Skin epidermis (tissue), 12 donors: ENCODE measurements at regions not wholly inside any gene's neighbourhood (a gene's known extent, or its start where the extent isn't known, plus 50 kb on each side); places are given as distances from the start of the nearest gene placed in this dataset.

ENCODE experiments used
- H3K27ac ChIP-seq, 21 experiments: fragments of 200-600 bp; sonication (generic) in 11 of 21; one replicate each; pipeline ENCODE4 v1.5.0; 2020; ENCODE audit warnings: mild to moderate bottlenecking in 3 of 21, inconsistent platforms in 2 of 21, moderate library complexity in 2 of 21
- H3K4me3 ChIP-seq, 7 experiments: fragments of 200-600 bp; sonication (generic) in 2 of 7; one replicate each; pipeline ENCODE4 v1.5.0; 2020; ENCODE audit warnings: inconsistent platforms in 2 of 7, mild to moderate bottlenecking in 2 of 7, moderate library complexity in 1 of 7

DNA sequence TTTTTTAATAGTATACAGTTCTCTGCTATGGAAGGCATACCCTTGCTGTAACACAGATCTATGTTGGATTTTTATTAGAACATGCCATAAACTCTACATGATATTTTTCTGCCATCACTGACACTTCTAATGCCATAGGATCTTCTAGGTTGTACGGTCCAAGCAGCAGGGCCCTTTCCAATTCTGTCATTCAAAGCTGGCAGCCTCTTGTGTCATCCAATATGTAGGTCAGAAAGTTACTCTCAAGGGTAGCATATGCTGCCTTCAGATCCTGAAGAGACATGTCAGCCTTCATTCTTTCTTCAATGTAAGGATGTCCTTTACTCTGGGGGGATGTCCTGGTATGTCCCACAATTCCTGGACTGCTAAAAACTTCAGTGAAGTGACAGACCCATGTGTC, 629.2 kb upstream of the USP24 start:
- Histone ChIP-seq H3K27ac (no peak overlapping the region), H3K4me3 (no peak overlapping the region)

DNA sequence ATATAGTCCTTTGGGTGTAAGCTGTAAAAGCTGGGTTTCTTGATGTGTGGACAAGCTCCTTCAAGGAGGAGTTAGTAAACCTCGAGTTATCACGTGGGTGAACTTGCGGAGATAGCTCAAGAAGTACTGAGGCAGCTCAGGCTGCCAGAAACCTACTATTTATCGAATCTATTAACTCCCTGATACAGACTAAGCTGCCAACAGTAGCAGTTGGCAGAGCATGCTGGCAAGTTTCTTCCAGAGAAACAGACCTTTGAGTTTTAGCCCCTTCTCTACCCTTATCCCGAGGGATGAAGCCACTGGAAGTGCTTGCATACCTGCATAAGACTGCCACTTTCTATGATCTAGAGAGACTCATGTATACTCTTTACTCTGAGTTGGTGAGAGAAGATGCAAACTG, 624.5 kb upstream of the USP24 start:
- H3K27ac ChIP-seq: no peak overlapping the region

DNA sequence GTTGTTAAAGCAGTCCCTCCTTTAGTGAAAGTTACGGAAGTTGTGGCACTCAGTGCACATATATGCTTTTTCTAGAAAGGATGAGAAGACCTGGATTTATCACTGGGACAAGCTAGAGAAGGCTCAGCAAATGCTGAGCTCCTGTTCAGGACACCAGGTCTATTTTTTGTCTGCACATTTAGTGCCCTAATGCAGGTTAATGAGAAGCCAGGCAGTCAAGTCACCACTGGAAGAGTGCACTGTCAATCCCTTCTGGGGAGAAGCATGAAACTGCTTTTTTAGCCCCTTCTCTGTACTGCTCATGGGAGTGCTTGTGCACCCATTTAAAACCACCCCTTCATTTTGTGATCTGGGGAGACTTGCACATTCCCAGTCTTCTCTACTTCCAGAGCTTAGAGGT, 624.1 kb upstream of the USP24 start:
- Histone ChIP-seq H3K27ac (no peak overlapping the region), H3K4me3 (no peak overlapping the region)

More for the DNA sequence above, 624.5 kb upstream of the USP24 start:
- H3K4me3 ChIP-seq: no peak overlapping the region

DNA sequence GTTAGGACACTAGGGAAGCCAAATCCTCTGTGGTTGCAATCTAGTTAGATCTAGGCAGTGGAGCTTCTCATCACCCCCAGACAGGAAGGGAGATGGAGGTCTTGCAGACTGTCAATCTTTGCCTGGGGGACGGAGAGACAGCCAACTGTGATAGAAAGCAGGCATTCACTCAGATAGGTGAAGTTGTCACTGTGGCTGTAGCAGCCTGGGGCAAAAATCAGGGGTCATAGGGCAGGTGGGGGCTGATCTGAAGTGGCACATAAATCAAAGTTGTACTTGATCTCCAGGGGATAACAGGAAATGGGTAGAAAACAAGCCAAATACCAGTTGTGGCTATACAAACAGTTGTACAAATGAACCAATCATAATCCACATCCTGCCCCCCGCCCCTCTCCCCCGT, 620.9 kb upstream of the USP24 start:
- Histone ChIP-seq H3K4me3 (no peak overlapping the region), H3K27ac (no peak overlapping the region)

DNA sequence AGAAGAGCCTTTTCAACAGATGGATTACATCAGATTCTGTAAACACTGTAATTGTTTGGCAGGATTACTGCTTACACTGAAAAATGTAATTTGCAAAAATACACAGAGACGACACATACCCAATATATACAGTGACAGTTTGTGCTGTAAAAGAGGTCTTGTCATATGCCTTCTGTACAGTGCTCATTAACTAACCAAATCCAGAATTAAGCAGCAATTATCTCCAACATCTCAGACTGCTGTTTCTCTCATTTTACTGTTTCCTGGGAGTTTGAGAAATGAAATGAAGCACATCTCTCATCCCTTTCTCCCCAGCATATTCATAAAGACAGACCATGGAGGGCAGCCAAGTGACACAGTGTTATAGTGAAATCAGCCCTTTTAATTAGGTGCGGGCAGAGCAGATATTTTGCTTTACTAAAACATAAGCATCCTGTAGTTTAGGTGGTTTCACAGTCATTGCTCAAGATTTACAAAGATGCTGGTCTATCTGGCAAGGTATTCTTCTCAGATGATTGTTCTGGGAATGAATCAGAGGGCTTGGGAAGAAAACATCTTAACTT, 618.4 kb upstream of the USP24 start:
- peak overlapping the region in 2 of 21 experiments; percentile 28 to 38 for H3K27ac ChIP-seq
- H3K4me3 ChIP-seq: no peak overlapping the region

DNA sequence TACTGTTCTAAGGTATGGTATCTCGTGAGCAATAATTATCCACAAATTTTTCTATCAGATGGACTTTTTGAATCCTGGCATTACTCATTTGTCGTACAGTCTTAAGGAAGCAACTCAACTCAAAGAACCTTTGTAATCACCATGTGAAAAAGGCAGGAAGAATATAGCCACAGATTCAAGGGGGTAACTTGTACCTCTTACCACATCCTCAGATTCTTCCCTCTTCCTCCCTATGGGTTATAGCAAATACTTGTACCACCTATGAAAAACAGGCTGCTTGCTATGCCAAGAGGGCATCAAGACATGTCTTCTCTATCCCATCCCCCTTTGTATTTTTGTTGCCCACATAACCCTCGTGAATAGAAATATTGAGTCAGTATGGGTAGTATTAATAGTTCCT, 616.6 kb upstream of the USP24 start:
- Histone ChIP-seq H3K4me3 (no peak overlapping the region), H3K27ac (no peak overlapping the region)

DNA sequence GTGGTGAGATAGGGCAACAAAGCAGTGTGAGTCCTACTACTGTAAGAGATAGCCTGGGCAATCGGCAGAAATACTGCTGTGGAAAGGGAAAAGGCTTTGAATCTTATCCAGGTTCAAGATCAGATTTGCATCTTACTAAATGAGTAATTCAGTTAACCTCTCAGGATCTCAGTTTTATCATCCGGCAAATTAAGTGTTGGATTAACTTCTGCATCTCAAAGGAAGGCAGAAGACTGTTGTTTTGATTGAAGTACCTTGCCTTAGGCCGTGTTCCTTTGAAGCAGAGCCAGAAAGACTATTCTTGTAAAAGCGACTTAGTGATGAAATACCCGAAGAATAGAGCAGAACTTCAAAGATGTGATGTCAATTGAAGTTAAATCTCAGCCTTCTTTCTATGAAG, 612.9 kb upstream of the USP24 start:
- peak overlapping the region in 1 of 21 experiments; percentile 10 for H3K27ac ChIP-seq
- no peak overlapping the region for H3K4me3 ChIP-seq

DNA sequence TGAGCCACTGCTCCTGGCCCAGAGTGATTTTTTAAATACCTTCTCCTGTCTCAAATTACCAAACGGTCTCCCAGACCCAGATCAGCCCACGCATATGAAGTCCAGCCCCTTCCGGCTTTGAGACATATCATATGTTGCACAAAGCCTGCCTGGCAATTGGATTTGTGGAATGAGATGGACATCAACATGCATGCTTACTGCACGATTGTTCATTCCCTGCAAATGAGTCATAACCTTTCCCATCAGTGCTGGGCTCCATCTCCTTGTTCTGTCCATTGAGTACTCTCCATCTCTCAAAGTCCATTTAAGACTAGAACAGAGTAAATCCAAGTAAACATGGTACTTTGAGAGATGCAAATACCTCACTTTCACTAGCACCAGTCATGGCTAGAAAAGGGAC, 612.2 kb upstream of the USP24 start:
- H3K27ac ChIP-seq: no peak overlapping the region
- no peak overlapping the region for H3K4me3 ChIP-seq

DNA sequence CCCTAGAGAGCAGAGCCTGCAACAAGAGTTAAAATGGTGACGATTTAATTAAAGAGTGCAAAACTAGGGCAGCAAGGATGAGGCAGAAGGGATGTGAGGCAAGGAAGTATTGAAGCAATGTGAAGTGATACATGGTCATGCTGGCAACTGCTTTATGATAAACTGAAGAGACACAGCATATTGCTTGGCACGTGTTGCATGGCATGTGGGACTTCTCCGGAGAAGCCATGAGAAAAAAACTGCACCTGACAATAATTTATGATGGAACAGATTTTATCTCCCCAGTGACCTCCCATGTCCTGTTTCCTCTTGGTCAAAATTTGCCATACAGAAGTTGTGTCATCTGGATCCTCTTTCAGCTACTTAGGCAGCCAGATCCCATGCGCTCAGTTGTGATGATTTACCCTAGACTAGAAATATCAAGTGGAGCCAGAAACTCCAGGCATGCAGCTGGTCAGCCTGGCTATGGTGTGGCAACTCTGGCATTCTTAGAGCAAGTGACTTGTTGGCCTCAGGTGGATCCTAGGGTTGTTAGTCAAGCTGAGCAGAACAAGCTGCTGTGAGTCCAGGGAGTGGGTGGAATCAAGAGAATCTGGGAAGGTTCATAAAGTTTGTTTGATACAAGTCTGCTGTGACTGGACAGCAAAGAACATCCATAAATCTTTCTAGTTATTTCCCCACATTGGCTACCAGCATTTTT, 611.4 kb upstream of the USP24 start:
- H3K4me3 ChIP-seq: no peak overlapping the region
- no peak overlapping the region for H3K27ac ChIP-seq

DNA sequence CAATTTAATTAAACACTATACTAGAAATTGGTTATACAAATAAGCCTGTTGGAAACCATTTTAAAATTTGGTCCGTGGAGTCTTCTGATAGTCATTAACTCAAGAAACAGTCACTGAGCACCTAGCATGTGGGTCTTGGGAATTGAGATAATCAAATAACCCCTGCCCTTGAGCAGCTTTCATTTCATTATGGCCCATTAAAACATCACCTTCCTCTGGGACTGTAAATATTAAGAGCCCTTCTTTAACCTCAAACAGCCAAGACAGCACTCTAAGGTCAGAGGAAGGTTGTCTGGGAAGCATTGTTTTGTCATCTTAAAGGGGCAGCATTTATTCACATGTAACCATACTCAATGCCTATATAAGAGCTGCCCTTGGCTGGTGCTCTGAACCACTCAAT, 610.3 kb upstream of the USP24 start:
- H3K4me3 ChIP-seq: no peak overlapping the region
- no peak overlapping the region for H3K27ac ChIP-seq

DNA sequence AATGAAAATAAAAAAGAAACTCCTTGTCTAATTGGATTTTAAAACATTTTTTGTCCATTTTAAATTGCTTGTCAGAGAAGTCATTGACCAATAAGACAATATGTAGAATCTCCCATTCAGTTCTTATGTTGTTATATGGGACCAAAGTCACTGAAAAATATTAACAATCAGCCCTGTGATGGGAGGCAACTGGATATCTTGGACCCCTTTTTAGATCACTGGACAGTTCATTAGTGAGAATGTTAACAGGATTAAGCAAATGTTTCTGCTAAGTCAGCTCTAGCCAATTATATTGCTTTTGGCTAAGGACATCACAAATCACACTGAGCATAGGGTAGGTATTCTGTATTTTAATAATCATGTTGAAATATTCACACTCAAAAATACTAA, 609.1 kb upstream of the USP24 start:
- no peak overlapping the region for H3K4me3 ChIP-seq

DNA sequence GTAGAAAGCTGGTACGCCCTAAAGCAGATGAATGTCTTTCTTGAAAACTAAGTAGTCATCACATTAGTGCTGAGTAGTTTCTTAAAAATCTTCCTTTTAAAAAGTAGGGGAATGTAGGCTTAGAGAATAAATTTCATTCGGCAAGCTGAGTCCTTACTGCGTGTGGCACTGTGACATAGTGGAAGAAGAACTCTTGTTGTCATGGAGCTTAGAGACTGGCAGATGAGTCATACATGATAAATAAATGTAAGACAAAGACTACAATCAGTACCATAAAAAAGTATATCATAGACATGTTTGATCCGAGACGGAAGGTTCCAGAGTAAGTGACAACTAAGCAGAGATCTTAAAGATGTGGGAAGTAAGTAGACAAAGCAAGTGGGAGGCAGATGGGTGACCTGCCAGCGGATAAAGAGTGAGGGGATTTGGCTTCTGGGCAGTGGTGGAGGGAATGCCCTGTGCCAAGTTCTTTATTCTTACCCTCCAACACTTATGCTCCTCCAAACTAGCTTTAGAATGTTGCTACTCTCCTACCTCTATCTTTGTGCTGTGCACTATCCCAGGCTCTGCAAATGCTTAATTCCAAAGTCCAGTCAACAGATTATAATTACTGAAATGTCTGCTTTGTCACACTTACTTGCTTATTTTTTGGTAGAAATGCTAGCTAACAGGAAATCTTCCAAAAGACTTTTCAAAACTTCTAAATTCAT, 608.5 kb upstream of the USP24 start:
- H3K4me3 ChIP-seq: no peak overlapping the region
- no peak overlapping the region for H3K27ac ChIP-seq

More for the DNA sequence above, 609.1 kb upstream of the USP24 start:
- H3K27ac ChIP-seq: no peak overlapping the region

DNA sequence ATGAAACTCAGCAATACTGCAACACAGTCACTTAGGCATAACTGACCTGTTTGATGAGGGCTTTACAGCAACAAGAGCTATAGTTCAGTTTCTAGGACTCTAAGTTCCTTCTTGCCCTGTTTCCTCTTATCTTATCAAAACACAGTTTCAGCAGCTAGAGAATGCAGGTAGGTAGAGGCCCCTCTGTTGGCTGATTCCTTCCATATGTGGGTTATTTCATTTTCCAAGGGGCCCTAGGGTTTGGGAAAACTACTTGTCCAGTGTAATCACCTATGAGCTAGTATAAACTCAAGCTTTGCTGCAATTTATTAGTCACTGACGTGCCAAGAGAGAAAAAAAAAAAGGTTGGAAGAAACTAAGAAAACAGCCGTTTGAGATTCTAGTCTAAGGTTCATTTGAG, 607.7 kb upstream of the USP24 start:
- Histone ChIP-seq H3K27ac (no peak overlapping the region), H3K4me3 (no peak overlapping the region)

DNA sequence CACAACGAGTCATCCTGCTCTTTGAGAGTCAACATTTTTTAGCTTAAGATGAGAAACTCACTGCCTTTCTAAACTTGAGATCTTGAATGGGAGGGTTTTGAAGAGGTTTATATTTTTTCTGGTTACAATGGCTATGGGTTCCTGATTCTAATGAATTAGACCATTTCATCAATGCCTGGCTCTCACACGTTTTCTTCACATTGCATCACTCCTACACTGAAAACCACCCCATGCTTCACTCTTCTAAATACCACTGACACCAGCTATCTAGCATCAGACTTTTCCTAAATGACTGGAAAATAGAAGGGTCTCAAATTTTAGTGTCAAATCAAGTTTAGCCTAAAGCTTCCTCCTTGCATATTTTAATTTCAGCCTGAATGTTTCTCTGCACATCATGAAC, 606.1 kb upstream of the USP24 start:
- Histone ChIP-seq H3K27ac (no peak overlapping the region), H3K4me3 (no peak overlapping the region)

DNA sequence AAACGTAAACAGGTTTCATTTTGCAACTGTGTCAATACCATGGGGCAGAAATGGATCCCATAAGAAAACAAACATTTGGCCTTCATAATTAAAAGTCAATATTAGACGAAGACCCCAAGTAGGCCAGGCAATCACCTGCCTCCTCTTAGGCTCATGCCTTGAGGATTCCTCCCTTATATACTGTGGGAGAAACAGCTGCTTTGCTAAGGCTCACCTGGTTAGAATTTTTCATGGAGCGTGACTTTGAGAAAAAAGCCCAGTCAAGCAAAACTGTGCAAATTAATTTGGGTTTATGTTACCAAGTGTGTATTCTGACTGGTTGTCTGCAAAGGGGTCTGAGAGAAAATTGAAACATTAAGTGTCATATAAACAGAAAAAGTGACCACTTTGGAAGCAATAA, 605.3 kb upstream of the USP24 start:
- H3K27ac ChIP-seq: no peak overlapping the region
- H3K4me3 ChIP-seq: no peak overlapping the region

DNA sequence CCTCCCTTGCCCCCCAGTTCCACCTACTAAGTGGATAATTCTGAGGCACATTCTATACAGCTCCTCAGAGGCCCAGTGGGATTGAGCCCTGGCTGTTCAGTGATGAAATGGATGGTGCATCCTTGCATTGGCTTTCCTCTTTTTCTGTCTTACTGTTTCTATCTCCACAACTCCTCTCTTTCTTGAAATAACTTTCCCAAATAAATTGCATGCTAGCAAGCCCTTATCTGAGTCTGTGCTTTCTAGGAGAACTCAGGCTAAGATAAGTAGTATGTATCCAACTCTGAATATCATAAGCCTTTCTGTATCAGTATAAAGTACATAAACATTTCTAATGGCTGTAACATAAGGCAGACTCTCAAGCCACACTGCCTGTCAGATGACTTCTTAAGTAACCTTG, 603.8 kb upstream of the USP24 start:
- H3K4me3 ChIP-seq: no peak overlapping the region
- H3K27ac ChIP-seq: no peak overlapping the region

DNA sequence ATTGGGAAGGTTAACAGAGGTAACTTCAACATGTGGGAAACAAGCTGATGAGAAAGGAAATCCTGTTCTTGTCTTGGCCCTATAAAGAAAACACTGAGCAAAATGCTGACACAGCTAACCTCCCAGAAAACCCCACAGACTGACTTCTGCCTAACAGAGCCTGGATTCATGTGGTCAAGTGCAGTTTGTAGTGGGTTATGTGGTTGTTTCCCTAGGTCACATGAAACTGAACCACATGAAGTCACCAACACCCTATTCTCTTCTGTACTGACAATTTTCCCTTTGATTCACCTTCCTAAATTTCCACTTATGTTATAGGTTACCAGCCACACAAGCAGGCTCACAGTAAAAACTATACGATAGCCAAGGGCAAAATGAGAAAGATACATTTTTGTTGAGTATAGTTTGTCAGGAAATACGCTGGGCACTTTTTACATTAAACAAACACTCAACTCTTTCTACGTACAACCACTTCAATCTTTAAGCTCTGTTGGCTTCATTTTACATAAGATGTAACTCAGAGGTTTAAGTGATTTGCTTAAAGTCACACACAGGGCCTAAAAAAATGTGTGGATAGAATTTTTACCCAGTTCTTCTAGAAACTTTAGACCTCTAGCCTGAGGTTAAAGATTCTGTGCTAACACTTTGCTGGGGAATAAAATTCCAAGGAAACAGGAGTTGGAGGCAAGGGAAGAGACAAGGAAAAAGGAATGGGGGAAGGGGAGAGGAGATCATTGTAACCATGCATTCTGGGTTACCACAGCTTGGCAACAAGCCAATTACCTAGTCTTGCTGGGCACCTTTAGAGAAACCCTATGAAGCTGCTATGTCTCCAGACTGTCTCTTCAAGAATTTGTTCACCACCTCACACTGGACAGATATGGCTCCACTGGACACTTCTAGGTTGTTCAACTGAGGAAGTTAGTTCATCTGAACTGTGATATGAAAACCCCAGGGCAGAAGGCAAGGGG, 601.6 kb upstream of the USP24 start:
- H3K4me3 ChIP-seq: no peak overlapping the region
- no peak overlapping the region for H3K27ac ChIP-seq

DNA sequence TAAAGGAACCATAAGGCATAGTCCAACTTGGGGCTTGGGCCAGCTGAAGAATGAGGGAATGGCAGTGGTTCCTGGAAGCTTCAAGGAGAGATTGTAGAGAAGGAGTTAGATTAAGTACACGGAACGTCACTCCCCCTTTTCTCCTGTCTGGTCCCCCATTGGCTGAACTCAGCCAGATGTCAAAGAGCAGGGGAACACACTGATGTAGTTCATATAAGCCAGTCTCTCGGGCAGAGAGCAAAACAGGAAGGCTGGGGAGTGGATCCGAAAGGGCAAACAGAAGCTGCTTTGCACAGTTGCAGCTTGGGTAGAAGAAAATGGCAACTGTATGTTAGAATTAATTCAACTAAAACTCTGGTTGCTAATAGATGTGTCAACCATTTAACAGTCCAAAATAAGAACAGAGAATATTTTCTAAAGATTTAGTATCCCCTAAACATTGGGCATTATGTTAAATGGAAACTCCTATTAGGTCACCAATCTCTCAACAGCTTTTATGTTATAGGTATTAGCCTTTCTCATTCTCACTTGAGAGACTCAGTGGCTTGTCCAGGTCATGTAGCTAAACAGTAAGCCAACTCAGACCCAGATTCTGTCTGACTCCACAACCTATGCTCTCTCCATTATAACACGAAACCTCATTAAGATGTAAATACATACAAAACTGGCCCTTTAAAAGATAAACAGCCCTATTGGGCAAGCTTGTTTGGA, 600.7 kb upstream of the USP24 start:
- no peak overlapping the region for H3K4me3 ChIP-seq
- no peak overlapping the region for H3K27ac ChIP-seq

DNA sequence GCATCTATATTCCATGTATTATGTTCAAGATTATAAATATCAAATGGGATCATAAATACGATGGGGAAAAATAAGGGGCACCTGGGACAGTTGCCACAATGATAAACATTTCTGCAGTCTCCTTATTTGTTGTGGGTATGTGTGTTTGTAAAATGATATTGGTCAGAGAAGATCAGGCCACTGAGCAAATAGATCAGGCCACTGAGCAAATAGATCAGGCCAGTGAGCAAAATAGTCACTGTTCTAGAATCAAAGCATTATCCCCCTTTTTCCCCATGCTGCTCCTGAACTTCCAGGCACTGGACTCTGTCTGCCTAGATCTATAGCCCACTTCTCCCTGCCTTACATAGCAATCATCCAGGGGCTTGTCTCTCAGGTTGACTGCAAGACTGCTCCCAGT, 599.8 kb upstream of the USP24 start:
- no peak overlapping the region for H3K4me3 ChIP-seq
- no peak overlapping the region for H3K27ac ChIP-seq

DNA sequence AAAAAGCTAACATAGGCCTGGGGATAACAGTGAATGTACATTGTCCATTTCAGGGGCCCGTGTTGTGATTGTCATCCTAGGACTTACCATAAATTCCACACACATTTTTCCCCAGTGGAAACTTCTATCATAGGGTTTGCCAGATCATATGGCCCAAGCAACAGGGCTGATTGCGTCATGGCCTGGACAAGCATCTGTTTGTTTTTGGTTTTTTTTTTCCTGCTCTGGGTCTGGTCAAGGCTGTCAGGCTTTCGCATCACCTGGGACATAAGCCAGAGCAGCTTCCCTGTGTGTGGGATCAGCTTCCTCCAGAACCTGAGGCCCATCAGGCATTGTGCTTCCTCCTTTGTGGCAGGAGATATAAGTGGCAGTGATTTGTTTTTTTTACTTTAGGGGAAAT, 598.5 kb upstream of the USP24 start:
- Histone ChIP-seq H3K27ac (peak overlapping the region in 2 of 21 experiments; percentile 16 to 27), H3K4me3 (no peak overlapping the region)
